PC-9 (cell line): ENCODE measurements at regions not wholly inside any gene's neighbourhood (a gene's known extent, or its start where the extent isn't known, plus 50 kb on each side); places are given as distances from the start of the nearest gene placed in this dataset.

Experiments used
- CTCF ChIP-seq: fragments of 200-600 bp; sonication (generic); conservative IDR thresholded peaks from 2 replicates; pipeline ENCODE4 v1.6.1; 2017; ENCODE audit warnings: mixed run types, antibody characterized with exemption, mild to moderate bottlenecking, moderate library complexity
- EZH2 ChIP-seq: fragments of 200-600 bp; sonication (generic); IDR thresholded peaks from 2 replicates; pipeline ENCODE4 v1.8.0; 2017; ENCODE audit warnings: antibody characterized with exemption, low read depth

- TF ChIP-seq CTCF (no peak), EZH2 (no peak)
Measured at GRCh38 chr5:68999181-68999580, 94.6 kb upstream of the SLC30A5 start.
